ENCODE measurements at regions not wholly inside any gene's neighbourhood (a gene's known extent, or its start where the extent isn't known, plus 50 kb on each side); places are given as distances from the start of the nearest gene placed in this dataset.
"Not testable (repeated sequence)": the region's sequence is repeated elsewhere in the genome, so short reads cannot be mapped to it uniquely, and the experiment has no call there.

- DNase-seq: peak; percentile 5
Observed at GRCh38 chr2:11877764-11878163, 131.3 kb downstream of the LPIN1 start.

- not testable (repeated sequence) for DNase-seq
Observed at GRCh38 chr2:11885253-11885652, 138.8 kb downstream of the LPIN1 start.

- DNase-seq: not testable (repeated sequence)
Observed at GRCh38 chr2:11886899-11887298, 140.5 kb downstream of the LPIN1 start.

- DNase-seq: no peak
Observed at GRCh38 chr2:11889101-11889850, 142.8 kb downstream of the LPIN1 start.

GRCh38 chr2:11889854-11890253 lies 143.4 kb downstream of the LPIN1 start:
- no peak for DNase-seq

DNA sequence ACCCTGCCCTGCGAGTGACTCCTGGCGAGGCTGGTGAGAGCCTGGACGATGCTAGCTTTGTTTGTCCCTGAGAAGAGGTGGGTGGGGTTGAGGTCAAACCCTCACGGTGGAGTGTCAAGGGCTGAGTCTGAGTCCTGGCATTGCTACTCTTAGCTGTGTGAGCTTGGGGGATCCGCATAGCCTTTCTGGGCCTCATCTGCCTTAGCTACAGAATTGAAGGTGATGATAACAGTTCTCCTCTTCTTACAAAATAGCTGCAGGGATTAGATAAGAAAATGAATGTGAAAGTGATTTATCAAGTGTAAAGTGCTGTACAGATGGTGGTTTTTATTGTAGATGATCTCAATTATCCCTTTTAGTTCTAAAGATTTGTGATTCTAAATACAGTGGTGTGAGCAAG lies 144.6 kb downstream of the LPIN1 start:
- DNase-seq: no peak

- no peak for DNase-seq
Observed at GRCh38 chr2:11891671-11892440, 145.4 kb downstream of the LPIN1 start.

DNA sequence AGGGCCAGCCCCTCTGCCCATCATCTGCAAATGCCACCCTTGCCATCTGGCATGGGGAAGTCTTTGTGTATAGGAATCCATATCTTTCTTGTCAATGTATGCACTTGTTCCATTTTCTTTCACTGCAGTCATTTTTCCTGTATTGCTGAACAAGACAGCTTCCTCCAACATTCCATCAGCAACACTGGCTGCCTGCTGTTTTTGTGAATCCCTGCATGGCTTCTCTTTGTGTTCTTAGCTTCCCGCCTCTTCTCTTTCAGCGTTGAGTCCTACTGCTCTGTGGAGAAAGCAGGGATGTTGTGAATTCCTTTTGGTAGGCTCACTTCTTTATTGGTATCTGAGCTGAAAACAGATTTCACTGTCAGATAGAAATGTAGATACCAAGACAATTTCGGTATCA lies 150.0 kb downstream of the LPIN1 start:
- DNase-seq: no peak

GRCh38 chr2:11898576-11898975 lies 152.1 kb downstream of the LPIN1 start:
- no peak for DNase-seq

GRCh38 chr2:11899264-11899818 lies 152.9 kb downstream of the LPIN1 start:
- no peak for DNase-seq

DNA sequence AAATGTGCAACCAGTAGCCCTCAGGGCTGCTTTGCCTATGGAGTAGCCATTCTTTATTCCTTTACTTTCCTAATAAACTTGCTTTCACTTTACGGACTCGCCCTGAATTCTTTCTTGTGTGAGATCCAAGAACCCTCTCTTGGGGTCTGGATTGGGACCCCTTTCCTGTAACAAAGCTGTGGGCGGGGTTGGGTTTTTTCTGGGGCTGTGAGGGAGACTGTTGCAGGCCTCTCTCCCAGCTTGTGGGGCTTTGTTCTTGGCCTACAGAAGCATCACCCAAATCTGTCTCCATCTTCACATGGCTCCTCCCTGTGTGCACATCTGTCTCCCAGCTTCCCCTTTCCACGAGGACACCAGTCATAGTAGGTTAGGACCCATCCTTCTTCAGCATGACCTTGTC lies 154.5 kb downstream of the LPIN1 start:
- DNase-seq: not testable (repeated sequence)

DNA sequence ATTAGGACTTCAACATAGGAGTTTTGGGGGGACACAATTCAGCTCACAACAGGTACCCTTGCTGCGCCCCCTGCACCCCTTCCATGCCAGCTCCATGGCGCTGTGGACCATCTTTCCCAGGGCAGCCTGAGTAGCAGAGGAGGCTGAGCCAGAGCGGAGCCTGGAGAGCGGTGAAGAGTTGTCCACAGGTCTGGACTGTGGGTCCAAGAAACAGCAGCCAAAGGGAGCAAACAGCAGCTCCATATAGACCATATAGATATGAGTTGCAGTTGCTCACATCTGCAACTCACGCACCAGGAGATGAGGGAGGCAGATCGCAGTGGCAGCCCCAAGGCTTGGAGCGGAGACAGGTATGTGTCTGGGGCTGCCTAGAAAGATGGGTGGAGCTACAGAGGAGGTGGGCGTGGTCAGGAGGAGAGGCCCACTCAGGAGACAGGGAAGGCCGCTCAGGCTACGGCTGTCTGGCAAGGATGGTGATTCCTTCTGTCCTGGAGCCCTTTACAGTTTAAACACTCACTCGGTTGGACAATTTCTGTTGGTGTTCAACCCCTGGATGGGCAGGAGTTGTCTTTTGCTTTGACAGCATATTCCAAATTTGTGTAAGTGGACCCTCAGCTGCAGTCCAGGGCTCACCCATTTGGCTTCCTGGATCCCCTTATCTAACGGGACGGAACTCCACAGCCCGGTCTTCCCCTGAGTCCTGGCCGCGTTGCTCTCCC lies 155.1 kb downstream of the LPIN1 start:
- DNase-seq: no peak

GRCh38 chr2:11903085-11903606 lies 156.7 kb downstream of the LPIN1 start:
- DNase-seq: no peak

- DNase-seq: no peak
Observed at GRCh38 chr2:11904029-11904428, 157.6 kb downstream of the LPIN1 start.

DNA sequence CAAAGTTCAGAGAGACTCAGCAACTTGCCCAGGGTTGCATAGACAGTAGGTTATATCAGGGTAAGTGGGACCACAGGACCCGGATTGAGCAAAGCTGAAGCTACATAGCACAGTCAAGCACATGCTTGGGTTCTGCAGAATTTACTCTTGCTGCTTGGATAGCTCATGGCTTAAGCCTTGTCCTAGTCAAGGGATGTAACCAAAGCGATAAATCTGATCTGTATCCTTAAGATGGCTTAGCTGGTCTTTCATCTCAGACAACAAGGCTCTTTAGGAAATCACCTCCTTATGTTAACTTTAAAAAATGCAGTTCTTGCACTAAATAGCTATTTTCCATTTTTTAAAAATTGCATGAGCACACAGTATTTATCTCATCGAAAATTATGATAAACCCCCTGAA lies 158.5 kb downstream of the LPIN1 start:
- no peak for DNase-seq

DNA sequence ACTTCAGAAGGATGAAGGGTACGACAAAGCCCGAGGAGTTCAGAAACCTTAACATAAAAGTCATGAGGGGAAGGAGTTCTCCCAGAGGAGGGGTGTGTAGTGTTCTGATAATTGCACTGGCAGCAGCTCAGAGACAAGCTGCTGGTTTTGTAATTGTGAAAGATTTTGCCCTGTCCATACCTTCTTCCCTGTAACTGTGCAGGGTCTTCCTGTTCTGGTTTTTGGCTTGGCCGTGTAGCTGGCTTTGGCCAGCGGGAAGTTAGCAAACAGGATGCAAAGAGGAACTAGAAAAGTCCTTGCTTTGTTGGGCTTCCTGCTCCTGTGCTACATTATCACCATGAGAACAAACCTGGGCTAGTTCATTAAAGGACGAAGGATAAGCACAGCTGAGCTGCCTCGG lies 160.8 kb downstream of the LPIN1 start:
- DNase-seq: no peak

DNA sequence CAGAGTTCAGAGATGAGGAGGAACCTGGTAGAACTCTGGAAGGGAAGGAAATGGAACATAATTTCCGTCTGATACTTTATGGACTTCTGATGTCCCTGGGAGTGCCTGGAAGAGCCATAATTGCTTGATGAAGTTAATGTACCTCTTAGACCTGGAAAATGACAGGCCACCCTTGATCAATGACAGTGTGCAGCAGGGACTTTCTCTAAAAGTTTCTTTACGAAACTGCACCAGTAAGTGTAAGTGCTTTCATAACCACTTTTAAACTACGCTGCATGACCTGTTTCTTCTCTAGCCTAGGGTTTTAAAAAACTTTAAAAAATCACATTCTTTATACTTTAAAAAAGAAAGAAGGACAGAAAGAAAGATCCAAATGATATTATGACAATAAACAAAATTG lies 164.5 kb downstream of the LPIN1 start:
- DNase-seq: no peak

DNA sequence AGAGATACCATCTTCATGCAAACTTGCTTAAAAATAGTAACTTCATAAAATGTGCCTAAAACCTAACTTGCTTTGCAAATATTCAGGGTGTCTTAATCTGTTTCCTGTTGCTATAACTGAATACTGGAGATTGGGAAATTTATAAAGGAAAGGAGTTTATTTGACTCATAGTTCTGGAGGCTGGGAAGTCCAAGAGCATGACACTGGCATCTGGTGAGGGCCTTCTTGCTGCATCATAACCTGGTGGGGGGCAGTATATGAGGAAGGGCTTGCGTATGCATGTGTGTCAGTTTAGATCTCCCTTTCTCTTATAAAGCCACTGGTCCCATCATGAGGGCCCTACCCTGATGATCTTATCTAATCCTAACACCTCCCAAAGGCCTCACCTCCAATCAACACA lies 166.5 kb downstream of the LPIN1 start:
- DNase-seq: no peak

GRCh38 chr2:11914455-11914854 lies 168.0 kb downstream of the LPIN1 start:
- peak; percentile 70 for DNase-seq

DNA sequence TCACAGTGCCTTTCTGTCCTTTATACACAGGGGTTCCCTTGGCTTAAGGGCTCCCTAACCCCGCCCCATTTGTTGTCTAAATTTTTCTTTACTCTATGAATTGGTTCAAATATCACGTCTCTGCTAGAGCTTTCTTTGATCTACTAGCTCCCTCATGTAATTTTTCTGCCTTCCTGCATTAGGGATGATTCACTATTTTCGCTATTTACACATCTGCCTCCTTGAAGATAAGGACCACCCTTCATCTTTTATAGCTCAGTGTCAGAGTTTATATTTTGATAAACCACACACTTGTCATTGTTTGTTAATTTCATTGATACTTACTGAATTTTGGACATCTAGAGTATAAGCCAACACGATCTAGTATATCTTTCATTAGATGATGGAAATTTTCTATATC lies 169.2 kb downstream of the LPIN1 start:
- DNase-seq: no peak

GRCh38 chr2:11919953-11920352 lies 173.5 kb downstream of the LPIN1 start:
- no peak for DNase-seq

GRCh38 chr2:11920993-11921583 lies 174.7 kb downstream of the LPIN1 start:
- DNase-seq: no peak

GRCh38 chr2:11922294-11922693 lies 175.9 kb downstream of the LPIN1 start:
- DNase-seq: no peak

All from femur (tissue), 1 donor.